NB4 (cell line): ENCODE measurements at regions not wholly inside any gene's neighbourhood (a gene's known extent, or its start where the extent isn't known, plus 50 kb on each side); places are given as distances from the start of the nearest gene placed in this dataset.

ENCODE experiments used
- DNase-seq: peaks from one replicate; pipeline ENCODE4 v3.0.0; 2010; ENCODE audit warnings: low read depth
- H3K4me3 ChIP-seq: one replicate; pipeline ENCODE4 v1.5.1; 2011; ENCODE audit warnings: mild to moderate bottlenecking, low read depth, low read length, moderate library complexity
- MYC ChIP-seq: IDR thresholded peaks from 2 replicates; pipeline ENCODE4 v1.6.1; 2011; ENCODE audit warnings: low read depth, low read length
- POLR2A ChIP-seq: IDR thresholded peaks from 2 replicates; pipeline ENCODE4 v1.6.1; 2011; ENCODE audit warnings: mild to moderate bottlenecking; ENCODE audit not compliant: insufficient read length; ENCODE audit errors: extremely low read depth
- TF ChIP-seq, protein P1 (sequence below): IDR thresholded peaks from one replicate; pipeline ENCODE4 v1.5.1; 2012; ENCODE audit warnings: low read depth, low read length
- TF ChIP-seq, protein P2 (sequence below): IDR thresholded peaks from 2 replicates; pipeline ENCODE4 v1.6.1; 2011; ENCODE audit warnings: low read depth, low read length

DNA sequence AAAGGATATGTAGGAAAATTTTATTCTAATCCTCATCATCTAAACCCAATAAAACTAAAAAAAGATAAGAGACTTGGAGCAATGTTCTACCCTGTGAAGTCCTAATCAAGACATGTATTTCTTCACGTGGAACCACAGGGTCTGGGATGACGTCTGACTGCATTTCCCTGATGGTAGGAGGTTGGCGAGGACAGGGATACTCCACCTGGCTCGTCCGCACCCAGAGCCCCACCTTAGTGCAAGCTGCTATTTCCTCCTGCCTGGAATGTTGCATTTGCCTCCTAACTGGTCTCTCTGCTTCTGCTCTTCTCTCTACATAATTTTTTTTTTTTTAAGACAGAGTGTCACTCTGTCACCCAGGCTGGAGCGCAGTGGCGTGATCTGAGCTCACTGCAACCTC is 57.7 kb upstream of the RASGRP1 start:
- no peak overlapping the region for H3K4me3 ChIP-seq
- TF ChIP-seq, protein P1, sequence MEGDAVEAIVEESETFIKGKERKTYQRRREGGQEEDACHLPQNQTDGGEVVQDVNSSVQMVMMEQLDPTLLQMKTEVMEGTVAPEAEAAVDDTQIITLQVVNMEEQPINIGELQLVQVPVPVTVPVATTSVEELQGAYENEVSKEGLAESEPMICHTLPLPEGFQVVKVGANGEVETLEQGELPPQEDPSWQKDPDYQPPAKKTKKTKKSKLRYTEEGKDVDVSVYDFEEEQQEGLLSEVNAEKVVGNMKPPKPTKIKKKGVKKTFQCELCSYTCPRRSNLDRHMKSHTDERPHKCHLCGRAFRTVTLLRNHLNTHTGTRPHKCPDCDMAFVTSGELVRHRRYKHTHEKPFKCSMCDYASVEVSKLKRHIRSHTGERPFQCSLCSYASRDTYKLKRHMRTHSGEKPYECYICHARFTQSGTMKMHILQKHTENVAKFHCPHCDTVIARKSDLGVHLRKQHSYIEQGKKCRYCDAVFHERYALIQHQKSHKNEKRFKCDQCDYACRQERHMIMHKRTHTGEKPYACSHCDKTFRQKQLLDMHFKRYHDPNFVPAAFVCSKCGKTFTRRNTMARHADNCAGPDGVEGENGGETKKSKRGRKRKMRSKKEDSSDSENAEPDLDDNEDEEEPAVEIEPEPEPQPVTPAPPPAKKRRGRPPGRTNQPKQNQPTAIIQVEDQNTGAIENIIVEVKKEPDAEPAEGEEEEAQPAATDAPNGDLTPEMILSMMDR = no peak
- no peak for TF ChIP-seq POLR2A
- TF ChIP-seq MYC = no peak
- no peak for DNase-seq

DNA sequence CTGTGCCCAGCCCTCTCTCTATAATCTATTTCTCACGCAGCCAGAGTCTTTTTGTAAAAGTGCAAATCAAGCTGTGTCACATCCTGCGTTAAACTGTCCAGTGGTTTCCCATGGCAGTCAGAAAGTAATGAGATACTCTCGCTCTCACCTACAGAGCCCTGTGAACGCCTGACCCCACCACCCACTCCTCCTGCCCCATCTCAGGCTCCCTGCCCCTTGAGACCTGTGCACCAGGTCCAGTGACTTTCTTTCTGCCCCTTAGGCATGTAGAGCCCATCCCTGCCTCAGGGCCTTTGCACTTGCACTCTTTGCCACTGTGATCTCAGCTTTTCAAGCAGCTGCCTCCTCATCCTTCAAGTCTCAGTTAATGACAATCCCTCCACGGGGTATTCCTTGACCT is 58.3 kb upstream of the RASGRP1 start:
- DNase-seq = no peak
- no peak overlapping the region for H3K4me3 ChIP-seq
- TF ChIP-seq MYC (no peak), POLR2A (no peak)
- TF ChIP-seq, protein P2, sequence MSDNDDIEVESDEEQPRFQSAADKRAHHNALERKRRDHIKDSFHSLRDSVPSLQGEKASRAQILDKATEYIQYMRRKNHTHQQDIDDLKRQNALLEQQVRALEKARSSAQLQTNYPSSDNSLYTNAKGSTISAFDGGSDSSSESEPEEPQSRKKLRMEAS = no peak
- TF ChIP-seq, protein P1 = no peak

DNA sequence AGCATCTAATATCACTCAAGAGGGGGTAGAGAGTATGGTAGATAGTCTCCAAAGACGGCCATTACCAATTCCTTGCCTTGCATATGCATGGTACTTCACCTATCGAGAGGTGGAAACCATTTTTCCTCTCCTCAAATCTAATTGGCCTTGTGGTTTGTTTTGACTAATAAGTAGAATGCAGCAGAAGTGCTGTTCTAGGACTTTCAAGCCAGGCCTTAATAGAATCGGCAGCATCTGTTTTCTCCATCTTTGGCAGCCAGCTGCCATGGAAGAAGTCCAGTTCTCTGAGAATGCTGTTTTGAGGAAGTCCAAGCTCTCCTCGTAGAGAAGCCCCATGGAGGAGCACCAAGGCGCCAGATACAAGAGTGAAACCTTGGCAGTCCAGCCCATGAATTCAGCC is 59.1 kb upstream of the RASGRP1 start:
- no peak for DNase-seq
- TF ChIP-seq POLR2A = no peak
- TF ChIP-seq, protein P1 = no peak
- TF ChIP-seq, protein P2 = no peak
- TF ChIP-seq MYC = no peak
- no peak overlapping the region for H3K4me3 ChIP-seq

DNA sequence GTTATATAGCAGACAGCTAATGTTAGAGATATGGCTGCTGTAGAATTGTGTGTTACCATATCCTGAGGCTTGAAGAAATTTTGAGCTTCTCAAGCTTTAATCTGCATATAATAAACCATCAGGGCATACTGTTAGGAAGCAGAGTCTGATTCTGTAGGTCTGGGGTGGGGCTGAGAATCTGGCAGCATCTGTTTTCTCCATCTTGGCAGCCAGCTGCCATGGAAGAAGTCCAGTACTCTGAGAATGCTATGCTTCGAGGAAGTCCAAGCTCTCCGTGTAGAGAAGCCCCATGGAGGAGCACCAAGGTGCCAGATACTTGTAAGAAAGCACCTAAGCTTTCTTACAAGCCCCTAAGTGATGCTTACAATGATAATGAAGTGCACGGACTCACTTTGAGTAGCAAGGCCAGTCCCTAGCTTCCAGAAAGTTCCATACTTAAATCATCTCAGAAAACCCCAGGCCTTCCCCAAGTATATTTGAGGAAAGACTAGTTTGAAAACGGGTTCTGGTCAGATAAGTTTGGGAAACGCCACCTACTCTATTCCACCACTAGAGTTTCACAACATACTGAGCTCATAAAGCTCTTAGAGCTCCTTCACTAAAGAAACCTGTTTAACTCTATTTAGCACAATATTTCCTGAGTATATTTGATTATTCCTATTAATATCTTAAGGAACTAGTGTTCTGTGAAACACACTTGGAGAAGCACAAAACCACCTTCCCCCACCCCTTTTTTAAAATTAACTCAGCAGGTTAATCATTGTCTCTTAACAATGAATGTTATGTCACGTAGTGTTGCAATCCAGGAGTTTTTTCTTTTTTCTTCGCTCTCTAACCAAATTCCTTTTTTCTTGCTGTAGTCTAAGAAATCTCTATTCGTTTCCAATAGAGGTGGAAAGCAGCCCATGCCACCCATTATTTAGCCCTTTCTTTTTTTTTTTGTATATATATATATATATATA is 59.9 kb upstream of the RASGRP1 start:
- TF ChIP-seq MYC (no peak), POLR2A (no peak)
- TF ChIP-seq, protein P2 = no peak
- TF ChIP-seq, protein P1 = no peak

DNA sequence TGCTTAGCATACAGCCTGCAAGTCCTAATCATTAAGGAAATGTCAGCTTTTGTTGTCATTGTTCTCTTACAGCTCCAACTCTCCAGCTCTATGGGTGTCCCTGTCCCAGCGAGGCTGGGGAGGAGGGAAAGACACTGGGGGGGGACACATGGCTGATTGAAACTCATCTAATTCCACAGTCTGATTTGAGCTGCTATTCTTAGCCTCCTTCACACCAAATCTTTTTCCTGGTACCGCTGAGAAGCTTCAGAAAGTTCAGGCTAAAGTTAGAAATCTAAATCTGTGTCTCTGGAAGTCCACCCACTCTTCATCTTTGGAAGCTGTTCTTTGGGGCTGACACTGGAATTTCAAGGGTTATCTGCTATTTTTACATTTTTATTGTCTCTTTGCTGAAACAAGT is 61.3 kb upstream of the RASGRP1 start:
- DNase-seq = no peak
- no peak overlapping the region for H3K4me3 ChIP-seq
- TF ChIP-seq, protein P1 = no peak
- TF ChIP-seq MYC (no peak), POLR2A (no peak)
- TF ChIP-seq, protein P2 = no peak

More for the DNA sequence above, 59.9 kb upstream of the RASGRP1 start:
- DNase-seq = no peak
- H3K4me3 ChIP-seq = no peak overlapping the region
